ENCODE measurements at regions not wholly inside any gene's neighbourhood (a gene's known extent, or its start where the extent isn't known, plus 50 kb on each side); places are given as distances from the start of the nearest gene placed in this dataset.

GRCh38 chr15:69631978-69632377 is 179.4 kb downstream of the RPLP1 start:
- TF ChIP-seq CTCF (conservative IDR thresholded peaks at IDR 0.05; ENCODE audit: low read length) (no peak), EZH2phosphoT487 (IDR thresholded peaks at IDR 0.05; ENCODE audit: borderline replicate concordance, low read depth, low read length) (no peak)
- Histone ChIP-seq H3K9me2 (ENCODE audit: insufficient read depth, low read length) (peaks cover 4% of the 10 kb centered on the region; the same call in 1 of the 2 replicates), H4K20me1 (ENCODE audit: insufficient read depth, low read length) (no peaks in the 10 kb centered on the region), H3K4me1 (ENCODE audit: insufficient read depth, low read length, poor library complexity, severe bottlenecking) (no peaks in the 10 kb centered on the region), H3K4me3 (ENCODE audit: low read depth, low read length, poor library complexity, severe bottlenecking) (no peak overlapping the region), H2AFZ (ENCODE audit: low read length) (no peak overlapping the region), H3K9me3 (ENCODE audit: low read length) (no peaks in the 10 kb centered on the region), H3K36me3 (ENCODE audit: insufficient read depth, low read length) (no peaks in the 10 kb centered on the region), H3K79me2 (ENCODE audit: insufficient read depth, low read depth, low read length) (no peaks in the 10 kb centered on the region), H3K27ac (ENCODE audit: low read depth, low read length, poor library complexity, severe bottlenecking) (no peak overlapping the region), H3K4me2 (ENCODE audit: low read length) (no peak overlapping the region)
- CTCF ChIA-PET (ENCODE audit: unreplicated experiment) = no interaction called here
- DNase-seq (ENCODE audit: low spot score) = no peak
- intact Hi-C loops (cut with micrococcal nuclease; ENCODE audit: unreplicated experiment) = no loop called here
- no TSS peak for BruUV-seq (replicated peaks)
- POLR2A ChIA-PET = interaction anchor here (0.7 kb wide), 1 partner anchor 15 kb away, joined by 3 read pairs; no protein-coding TSS in a partner anchor

GRCh38 chr15:69634860-69635259 is 182.2 kb downstream of the RPLP1 start:
- no peak overlapping the region for H3K27ac ChIP-seq (ENCODE audit: low read depth, low read length, poor library complexity, severe bottlenecking)
- CTCF ChIA-PET (ENCODE audit: unreplicated experiment) = no interaction called here
- BruUV-seq (replicated peaks) = no TSS peak
- H3K9me2 ChIP-seq (ENCODE audit: insufficient read depth, low read length) = peaks cover 4% of the 10 kb centered on the region; the same call in 1 of the 2 replicates
- H3K4me1 ChIP-seq (ENCODE audit: insufficient read depth, low read length, poor library complexity, severe bottlenecking) = no peaks in the 10 kb centered on the region
- H3K4me2 ChIP-seq (ENCODE audit: low read length) = no peak overlapping the region
- no peak for DNase-seq (ENCODE audit: low spot score)
- H3K79me2 ChIP-seq (ENCODE audit: insufficient read depth, low read depth, low read length) = no peaks in the 10 kb centered on the region
- H3K36me3 ChIP-seq (ENCODE audit: insufficient read depth, low read length) = no peaks in the 10 kb centered on the region
- no peak overlapping the region for H3K4me3 ChIP-seq (ENCODE audit: low read depth, low read length, poor library complexity, severe bottlenecking)
- H4K20me1 ChIP-seq (ENCODE audit: insufficient read depth, low read length) = no peaks in the 10 kb centered on the region
- H2AFZ ChIP-seq (ENCODE audit: low read length) = no peak overlapping the region
- no peak for TF ChIP-seq CTCF (conservative IDR thresholded peaks at IDR 0.05; ENCODE audit: low read length)
- no peak for TF ChIP-seq EZH2phosphoT487 (IDR thresholded peaks at IDR 0.05; ENCODE audit: borderline replicate concordance, low read depth, low read length)
- POLR2A ChIA-PET = no interaction called here
- H3K9me3 ChIP-seq (ENCODE audit: low read length) = no peaks in the 10 kb centered on the region
- intact Hi-C loops (cut with micrococcal nuclease; ENCODE audit: unreplicated experiment) = no loop called here

- TF ChIP-seq CTCF (conservative IDR thresholded peaks at IDR 0.05; ENCODE audit: low read length) = no peak
- H3K79me2 ChIP-seq (ENCODE audit: insufficient read depth, low read depth, low read length) = no peaks in the 10 kb centered on the region
- no peak overlapping the region for H3K4me3 ChIP-seq (ENCODE audit: low read depth, low read length, poor library complexity, severe bottlenecking)
- no peak overlapping the region for H2AFZ ChIP-seq (ENCODE audit: low read length)
- peaks cover 4% of the 10 kb centered on the region; the same call in 1 of the 2 replicates for H3K9me2 ChIP-seq (ENCODE audit: insufficient read depth, low read length)
- no peak for DNase-seq (ENCODE audit: low spot score)
- intact Hi-C loops (cut with micrococcal nuclease; ENCODE audit: unreplicated experiment) = no loop called here
- no peaks in the 10 kb centered on the region for H3K36me3 ChIP-seq (ENCODE audit: insufficient read depth, low read length)
- H3K4me2 ChIP-seq (ENCODE audit: low read length) = no peak overlapping the region
- ChIA-PET CTCF (ENCODE audit: unreplicated experiment) (no interaction called here), POLR2A (no interaction called here)
- BruUV-seq (replicated peaks) = no TSS peak
- no peaks in the 10 kb centered on the region for H3K4me1 ChIP-seq (ENCODE audit: insufficient read depth, low read length, poor library complexity, severe bottlenecking)
- H3K9me3 ChIP-seq (ENCODE audit: low read length) = 0 out of 2 replicates have a peak, but pooled peaks cover 7% of the 10 kb centered on the region
- H3K27ac ChIP-seq (ENCODE audit: low read depth, low read length, poor library complexity, severe bottlenecking) = no peak overlapping the region
- H4K20me1 ChIP-seq (ENCODE audit: insufficient read depth, low read length) = no peaks in the 10 kb centered on the region
Observed at GRCh38 chr15:69636169-69636915, 183.7 kb downstream of the RPLP1 start.
